A549 (cell line): ENCODE measurements at regions not wholly inside any gene's neighbourhood (a gene's known extent, or its start where the extent isn't known, plus 50 kb on each side); places are given as distances from the start of the nearest gene placed in this dataset.

Experiments
- ATAC-seq, 2 experiments: fragments of 200-7000 bp in 1 of 2; fragments of >200 bp in 1 of 2; cut with Nextera tagmentation in 1 of 2; cut with Tn5 transposase in 1 of 2; 3 replicates each; pipeline versions ENCODE4 v1.8.0 to v1.9.1; 2018 to 2020; ENCODE audit warnings: mild to moderate bottlenecking in 1 of 2, moderate library complexity in 1 of 2
- CTCF ChIA-PET: fragments of 300-600 bp; sonication (Branson Sonifier 250); formaldehyde crosslinking; extraction: SDS; loops from one replicate; lab custom pipeline; 2021; ENCODE audit warnings: antibody characterized with exemption, inconsistent platforms; lab: Yijun Ruan, JAX
- POLR2A ChIA-PET: fragments of 350-600 bp; formaldehyde crosslinking; extraction: SDS; loops from one replicate; lab custom pipeline; 2021; ENCODE audit warnings: antibody characterized with exemption, inconsistent platforms; lab: Yijun Ruan, JAX
- DNase-seq, 2 experiments: peaks; one replicate each; pipeline versions ENCODE4 v3.0.0 to v3.0.0-alpha.2; 2011 to 2016; ENCODE audit warnings: low read depth in 1 of 2, low spot score in 1 of 2
- FAIRE-seq: peaks from 2 replicates; lab custom pipeline; 2011; peaks lifted over from hg19 to GRCh38; lab: Jason Lieb, UNC
- H3K27ac ChIP-seq, 2 experiments: fragments of >200 bp; sonication (Bioruptor Twin); formaldehyde crosslinking; 3 replicates each; pipeline ENCODE4 v1.5.1; 2016 to 2017
- H3K4me1 ChIP-seq: fragments of >200 bp; sonication (Bioruptor Twin); formaldehyde crosslinking; 3 replicates; pipeline ENCODE4 v1.6.1; 2016
- H3K4me2 ChIP-seq: fragments of >200 bp; sonication (Bioruptor Twin); formaldehyde crosslinking; 3 replicates; pipeline ENCODE4 v1.6.1; 2016
- H3K4me3 ChIP-seq: fragments of >200 bp; sonication (Bioruptor Twin); formaldehyde crosslinking; 3 replicates; pipeline ENCODE4 v1.5.1; 2016
- H3K9me3 ChIP-seq: fragments of >200 bp; sonication (Bioruptor Twin); formaldehyde crosslinking; 3 replicates; pipeline ENCODE4 v1.6.1; 2016
- ATOH8 ChIP-seq: fragments of 250-450 bp; sonication (Bioruptor Pico); IDR thresholded peaks from 2 replicates; pipeline ENCODE4 v1.5.0; 2020; ENCODE audit warnings: low read depth, mild to moderate bottlenecking, moderate library complexity
- CHD4 ChIP-seq: fragments of 200-600 bp; sonication (generic); IDR thresholded peaks from 2 replicates; pipeline ENCODE4 v1.6.1; 2016; ENCODE audit warnings: antibody characterized with exemption, mild to moderate bottlenecking, borderline replicate concordance
- EHF ChIP-seq: fragments of 250-450 bp; sonication (Bioruptor Pico); IDR thresholded peaks from 2 replicates; pipeline ENCODE4 v1.5.0; 2020; ENCODE audit warnings: mild to moderate bottlenecking
- ELK1 ChIP-seq: fragments of 150-350 bp; IDR thresholded peaks from 2 replicates; pipeline ENCODE4 v1.6.1; 2014; ENCODE audit warnings: low read depth, mild to moderate bottlenecking, low read length
- ESRRA ChIP-seq: fragments of 150-350 bp; IDR thresholded peaks from 2 replicates; pipeline ENCODE4 v1.6.1; 2014; ENCODE audit warnings: mild to moderate bottlenecking, low read length, borderline replicate concordance
- FOSB ChIP-seq: fragments of 250-450 bp; sonication (Bioruptor Pico); IDR thresholded peaks from 2 replicates; pipeline ENCODE4 v1.5.0; 2020; ENCODE audit warnings: mild to moderate bottlenecking, moderate library complexity
- FOSL2 ChIP-seq, 2 experiments: fragments of 450-650 bp in 1 of 2; fragments of >200 bp in 1 of 2; sonication (Bioruptor Twin) in 1 of 2; formaldehyde crosslinking; IDR thresholded peaks; 2 replicates each; pipeline versions ENCODE4 v1.5.0 to v1.6.1; 2016 to 2020; ENCODE audit warnings: mild to moderate bottlenecking in 1 of 2, moderate library complexity in 1 of 2
- HES2 ChIP-seq: fragments of >200 bp; sonication (Bioruptor Twin); formaldehyde crosslinking; IDR thresholded peaks from 2 replicates; pipeline ENCODE4 v1.6.1; 2016
- HMGXB4 ChIP-seq: fragments of 250-450 bp; sonication (Bioruptor Pico); IDR thresholded peaks from 2 replicates; pipeline ENCODE4 v1.5.0; 2021; ENCODE audit warnings: mild to moderate bottlenecking, moderate library complexity, borderline replicate concordance
- HOXB13 ChIP-seq: fragments of 250-450 bp; sonication (Bioruptor Pico); IDR thresholded peaks from 2 replicates; pipeline ENCODE4 v1.5.0; 2020; ENCODE audit warnings: low read depth, mild to moderate bottlenecking, moderate library complexity
- HOXB5 ChIP-seq: fragments of 250-450 bp; sonication (Bioruptor Pico); IDR thresholded peaks from 2 replicates; pipeline ENCODE4 v1.5.0; 2020; ENCODE audit warnings: mild to moderate bottlenecking, moderate library complexity
- JUN ChIP-seq, 2 experiments: fragments of >200 bp; sonication (Bioruptor Twin); formaldehyde crosslinking; IDR thresholded peaks; 2 replicates in 1 of 2; 3 replicates in 1 of 2; pipeline ENCODE4 v1.6.1; 2016 to 2017
- MAFK ChIP-seq: fragments of 450-650 bp; IDR thresholded peaks from 2 replicates; pipeline ENCODE4 v1.6.1; 2014; ENCODE audit not compliant: partially characterized antibody
- MAX ChIP-seq: IDR thresholded peaks from 2 replicates; pipeline ENCODE4 v1.6.1; 2012
- MYC ChIP-seq: IDR thresholded peaks from 2 replicates; pipeline ENCODE4 v1.6.1; 2012; ENCODE audit warnings: mild to moderate bottlenecking, inconsistent platforms, low read length, improper control_type of control experiment, borderline replicate concordance
- NFE2L2 ChIP-seq: fragments of 150-350 bp; conservative IDR thresholded peaks from 2 replicates; pipeline ENCODE4 v1.6.1; 2014; ENCODE audit warnings: low read length
- PBX3 ChIP-seq: IDR thresholded peaks from 2 replicates; pipeline ENCODE4 v1.6.1; 2012
- RAD21 ChIP-seq, 2 experiments: fragments of >200 bp in 1 of 2; sonication (Bioruptor Twin) in 1 of 2; formaldehyde crosslinking in 1 of 2; IDR thresholded peaks in 1 of 2; conservative IDR thresholded peaks in 1 of 2; 2 replicates in 1 of 2; 3 replicates in 1 of 2; pipeline ENCODE4 v1.6.1; 2012 to 2018; ENCODE audit warnings: inconsistent platforms in 1 of 2
- RARB ChIP-seq: fragments of 250-450 bp; sonication (Bioruptor Pico); IDR thresholded peaks from 2 replicates; pipeline ENCODE4 v1.8.0; 2021; ENCODE audit warnings: mild to moderate bottlenecking, moderate library complexity
- RCOR1 ChIP-seq: fragments of 150-350 bp; IDR thresholded peaks from 2 replicates; pipeline ENCODE4 v1.6.1; 2014; ENCODE audit warnings: antibody characterized with exemption, low read length, low read depth
- RFX5 ChIP-seq: fragments of 450-650 bp; IDR thresholded peaks from 2 replicates; pipeline ENCODE4 v1.7.1; 2014; ENCODE audit warnings: antibody characterized with exemption, mild to moderate bottlenecking, moderate library complexity
- TP53 ChIP-seq: fragments of 250-450 bp; sonication (Bioruptor Pico); IDR thresholded peaks from 2 replicates; pipeline ENCODE4 v1.5.0; 2021; ENCODE audit warnings: mild to moderate bottlenecking, moderate library complexity
- USF2 ChIP-seq: fragments of 450-650 bp; IDR thresholded peaks from 2 replicates; pipeline ENCODE4 v1.6.1; 2014; ENCODE audit warnings: antibody characterized with exemption
- ZFP36 ChIP-seq: fragments of 450-650 bp; IDR thresholded peaks from 2 replicates; pipeline ENCODE4 v1.6.1; 2014; ENCODE audit warnings: borderline replicate concordance; ENCODE audit not compliant: partially characterized antibody
- ZNF302 ChIP-seq: fragments of 250-450 bp; sonication (Bioruptor Pico); IDR thresholded peaks from 2 replicates; pipeline ENCODE4 v1.9.0; 2021; ENCODE audit warnings: inconsistent platforms, mild to moderate bottlenecking, moderate library complexity
- ZSCAN20 ChIP-seq: fragments of 250-450 bp; sonication (Bioruptor Pico); IDR thresholded peaks from 2 replicates; pipeline ENCODE4 v1.8.0; 2022; ENCODE audit warnings: mild to moderate bottlenecking, moderate library complexity
- WGBS: methylation state at CpG from one replicate; pipeline ENCODE4 v1.1.6; 2017; ENCODE audit errors: missing lambda C conversion rate; 5-methylcytosine and 5-hydroxymethylcytosine counted together

- Histone ChIP-seq H3K27ac (peak overlapping the region; percentile 96 to 97), H3K9me3 (peaks cover 3% of the 10 kb centered on the region; the same call in 1 of the 3 replicates), H3K4me1 (peaks cover 73% of the 10 kb centered on the region), H3K4me2 (peak overlapping the region; percentile 78), H3K4me3 (peak overlapping the region; percentile 55)
- WGBS, result 52% methylated on average over 4 of the region's 4 CpGs
- CTCF ChIA-PET, result interaction anchor here (1.2 to 2.3 kb wide), 2 partner anchors 151 to 367 kb away, joined by 3 to 7 read pairs; no protein-coding TSS in a partner anchor
- TF ChIP-seq ELK1 (no peak), RAD21 (conservative IDR thresholded peaks at IDR 0.05 in 1 of 2, IDR thresholded peaks at IDR 0.05 in 1 of 2) (no peak), HMGXB4 (CRISPR knock-in tag) (no peak), RARB (CRISPR knock-in tag) (no peak), HOXB13 (peak; percentile 65; the same call in 1 of the 2 replicates), ZFP36 (no peak), ZSCAN20 (0 out of 2 replicates have a peak, but pooled peaks have one; percentile 40), ATOH8 (CRISPR knock-in tag) (0 out of 2 replicates have a peak, but pooled peaks have one; percentile 45), EHF (peak; percentile 76; the same call in 1 of the 2 replicates), FOSL2 (IDR thresholded peaks at IDR 0.05) (no peak), FOSL2 (CRISPR knock-in tag; IDR thresholded peaks at IDR 0.05) (no peak)
- POLR2A ChIA-PET, result interaction anchor here (0.6 to 4.9 kb wide), 6 partner anchors 14 to 88 kb away, joined by 3 to 91 read pairs (median 4); partner anchors contain the start of gene DCBLD2
- DNase-seq (peak in 1 of 2 experiments; percentile 54), ATAC-seq (no peak), FAIRE-seq (no peak)
Observed at GRCh38 chr3:98968824-98969223, 67.3 kb upstream of the DCBLD2 start.

- peak overlapping the region; percentile 55 for H3K4me3 ChIP-seq
- TF ChIP-seq CHD4 (no peak), HES2 (no peak), HOXB5 (CRISPR knock-in tag) (no peak), USF2 (no peak), NFE2L2 (no peak), RFX5 (no peak), ESRRA (no peak), TP53 (CRISPR knock-in tag) (no peak), ZNF302 (no peak; the same call in 1 of the 2 replicates), MAFK (no peak), PBX3 (no peak), JUN (IDR thresholded peaks at IDR 0.05) (no peak), ELK1 (no peak), RCOR1 (no peak), FOSB (no peak), MYC (no peak), MAX (no peak), HMGXB4 (CRISPR knock-in tag) (no peak)
- peaks cover 78% of the 10 kb centered on the region for H3K4me1 ChIP-seq
- ATAC-seq (no peak), DNase-seq (no peak), FAIRE-seq (peak; percentile 67)
- H3K4me2 ChIP-seq, result peak overlapping the region; percentile 78
- ChIA-PET CTCF (interaction anchor here (1.2 to 2.3 kb wide), 2 partner anchors 151 to 366 kb away, joined by 3 to 7 read pairs; no protein-coding TSS in a partner anchor), POLR2A (interaction anchor here (0.6 to 4.9 kb wide), 6 partner anchors 14 to 88 kb away, joined by 3 to 91 read pairs (median 4); partner anchors contain the start of gene DCBLD2)
- H3K9me3 ChIP-seq, result no peaks in the 10 kb centered on the region; the same call in 2 of the 3 replicates
- peak overlapping the region; percentile 96 to 97 for H3K27ac ChIP-seq
Observed at GRCh38 chr3:98968347-98968746, 66.9 kb upstream of the DCBLD2 start.
